GM23338 (cell line): ENCODE measurements at regions not wholly inside any gene's neighbourhood (a gene's known extent, or its start where the extent isn't known, plus 50 kb on each side); places are given as distances from the start of the nearest gene placed in this dataset.

Experiments
- ATAC-seq: fragments of 200-7000 bp; cut with Tn5 transposase; 3 replicates; pipeline ENCODE4 v1.9.1; 2020
- DNase-seq: peaks from one replicate; pipeline ENCODE4 v3.0.0-alpha.2; 2015; ENCODE audit warnings: low spot score
- H2AFZ ChIP-seq: fragments of 200-600 bp; sonication (generic); 2 replicates; pipeline ENCODE4 v1.8.0; 2016; ENCODE audit warnings: antibody characterized with exemption, mild to moderate bottlenecking, moderate library complexity
- H3F3A ChIP-seq: fragments of 200-600 bp; sonication (generic); replicated peaks from 2 replicates; pipeline ENCODE4 v1.8.0; 2017; ENCODE audit warnings: antibody characterized with exemption, mixed run types, low read depth
- H3K27ac ChIP-seq: fragments of 200-600 bp; sonication (generic); 2 replicates; pipeline ENCODE4 v1.6.1; 2016; ENCODE audit warnings: low read depth
- H3K27me3 ChIP-seq: fragments of 200-600 bp; sonication (generic); 2 replicates; pipeline ENCODE4 v1.8.0; 2016; ENCODE audit warnings: mild to moderate bottlenecking, mixed run types, moderate library complexity; ENCODE audit not compliant: insufficient read depth
- H3K36me3 ChIP-seq: fragments of 200-600 bp; sonication (generic); 2 replicates; pipeline ENCODE4 v1.8.0; 2016; ENCODE audit warnings: mild to moderate bottlenecking; ENCODE audit not compliant: insufficient read depth
- H3K4me1 ChIP-seq: fragments of 200-600 bp; sonication (generic); 2 replicates; pipeline ENCODE4 v1.8.0; 2016; ENCODE audit warnings: mild to moderate bottlenecking, moderate library complexity; ENCODE audit not compliant: insufficient read depth
- H3K4me2 ChIP-seq: fragments of 200-600 bp; sonication (generic); 2 replicates; pipeline ENCODE4 v1.7.1; 2017; ENCODE audit warnings: mixed run types
- H3K4me3 ChIP-seq: fragments of 200-600 bp; sonication (generic); 2 replicates; pipeline ENCODE4 v1.6.1; 2016; ENCODE audit warnings: mixed run types
- H3K79me2 ChIP-seq: fragments of 200-600 bp; sonication (generic); replicated peaks from 2 replicates; pipeline ENCODE4 v1.8.0; 2017; ENCODE audit warnings: mild to moderate bottlenecking; ENCODE audit not compliant: insufficient read depth
- H3K9me2 ChIP-seq: fragments of 200-600 bp; sonication (generic); 2 replicates; pipeline ENCODE4 v1.8.0; 2017; ENCODE audit not compliant: insufficient read depth
- H4K20me1 ChIP-seq: fragments of 200-600 bp; sonication (generic); replicated peaks from 2 replicates; pipeline ENCODE4 v1.8.0; 2017; ENCODE audit warnings: mild to moderate bottlenecking; ENCODE audit not compliant: insufficient read depth
- H3K27ac Mint-ChIP-seq: 2 replicates; pipeline ENCODE4 v1.8.0; 2020; ENCODE audit warnings: inconsistent platforms, mild to moderate bottlenecking, moderate library complexity, mixed read lengths
- H3K27me3 Mint-ChIP-seq: 3 replicates; pipeline ENCODE4 v1.8.0; 2022; ENCODE audit warnings: low read depth, mild to moderate bottlenecking, moderate library complexity, mixed read lengths, inconsistent platforms; ENCODE audit not compliant: insufficient read depth, poor library complexity
- H3K36me3 Mint-ChIP-seq: 3 replicates; pipeline ENCODE4 v1.8.0; 2021; ENCODE audit warnings: low read depth, mild to moderate bottlenecking, inconsistent platforms, moderate library complexity, mixed read lengths
- H3K4me1 Mint-ChIP-seq: 3 replicates; pipeline ENCODE4 v1.8.0; 2020; ENCODE audit warnings: mild to moderate bottlenecking, inconsistent platforms, mixed read lengths
- H3K4me3 Mint-ChIP-seq: 3 replicates; pipeline ENCODE4 v1.8.0; 2021; ENCODE audit warnings: moderate library complexity, mild to moderate bottlenecking, inconsistent platforms, mixed read lengths
- H3K9me3 Mint-ChIP-seq: 3 replicates; pipeline ENCODE4 v1.8.0; 2020; ENCODE audit warnings: moderate library complexity, mild to moderate bottlenecking, inconsistent platforms, mixed read lengths
- CREB1 ChIP-seq: fragments of 250-450 bp; sonication (Bioruptor Pico); IDR thresholded peaks from 2 replicates; pipeline ENCODE4 v1.5.0; 2020; ENCODE audit warnings: low read depth, mild to moderate bottlenecking, moderate library complexity
- CTCF ChIP-seq, 2 experiments: fragments of 200-600 bp in 1 of 2; sonication (generic) in 1 of 2; conservative IDR thresholded peaks; 2 replicates each; pipeline versions ENCODE4 v1.5.1 to v1.6.1; 2016 to 2017; ENCODE audit warnings: antibody characterized with exemption in 2 of 2, low read depth in 2 of 2, mild to moderate bottlenecking in 2 of 2, moderate library complexity in 1 of 2
- EZH2phosphoT487 ChIP-seq: fragments of 200-600 bp; sonication (generic); IDR thresholded peaks from one replicate; pipeline ENCODE4 v1.8.1; 2018; ENCODE audit warnings: antibody characterized with exemption; ENCODE audit not compliant: unreplicated experiment
- NANOG ChIP-seq: IDR thresholded peaks from 2 replicates; pipeline ENCODE4 v1.6.1; 2016; ENCODE audit warnings: antibody characterized with exemption, borderline replicate concordance
- POLR2AphosphoS5 ChIP-seq: IDR thresholded peaks from 2 replicates; pipeline ENCODE4 v1.6.1; 2016; ENCODE audit warnings: antibody characterized with exemption, low read depth
- REST ChIP-seq: IDR thresholded peaks from one replicate; pipeline ENCODE4 v1.6.1; 2018; ENCODE audit warnings: antibody characterized with exemption; ENCODE audit not compliant: unreplicated experiment
- ZNF114 ChIP-seq: fragments of 250-450 bp; sonication (Bioruptor Pico); IDR thresholded peaks from 2 replicates; pipeline ENCODE4 v1.5.0; 2020; ENCODE audit warnings: mild to moderate bottlenecking, moderate library complexity
- ZNF462 ChIP-seq: fragments of 250-450 bp; sonication (Bioruptor Pico); IDR thresholded peaks from 2 replicates; pipeline ENCODE4 v1.5.0; 2020; ENCODE audit warnings: mild to moderate bottlenecking, moderate library complexity

GRCh38 chr12:130080205-130080604 is 82.1 kb upstream of the FZD10 start:
- Histone ChIP-seq H3K4me2 (no peak overlapping the region), H3F3A (no peaks in the 10 kb centered on the region), H3K27me3 (peaks cover 8% of the 10 kb centered on the region; the same call in 1 of the 2 replicates), H2AFZ (no peak overlapping the region), H3K27ac (no peak overlapping the region), H3K4me1 (no peaks in the 10 kb centered on the region), H4K20me1 (no peaks in the 10 kb centered on the region), H3K36me3 (no peaks in the 10 kb centered on the region), H3K79me2 (no peaks in the 10 kb centered on the region), H3K4me3 (no peak overlapping the region), H3K9me2 (no peaks in the 10 kb centered on the region)
- DNase-seq (no peak), ATAC-seq (no peak)
- TF ChIP-seq ZNF462 (CRISPR knock-in tag): no peak
- no peak for TF ChIP-seq ZNF114 (CRISPR knock-in tag)
- no peak for TF ChIP-seq NANOG
- no peak for TF ChIP-seq EZH2phosphoT487
- Mint-ChIP-seq H3K27ac (no peak overlapping the region), H3K4me3 (no peak overlapping the region), H3K27me3 (peaks cover 8% of the 10 kb centered on the region), H3K36me3 (peaks cover 63% of the 10 kb centered on the region), H3K9me3 (peaks cover 100% of the 10 kb centered on the region), H3K4me1 (no peaks in the 10 kb centered on the region)

GRCh38 chr12:130081117-130081805 is 81.0 kb upstream of the FZD10 start:
- Histone ChIP-seq H3K9me2 (no peaks in the 10 kb centered on the region), H2AFZ (no peak overlapping the region), H3K79me2 (no peaks in the 10 kb centered on the region), H3K27me3 (peaks cover 5% of the 10 kb centered on the region; the same call in 1 of the 2 replicates), H4K20me1 (no peaks in the 10 kb centered on the region), H3K4me3 (no peak overlapping the region), H3K4me2 (no peak overlapping the region), H3K4me1 (no peaks in the 10 kb centered on the region; the same call in 1 of the 2 replicates), H3K27ac (no peak overlapping the region), H3K36me3 (no peaks in the 10 kb centered on the region), H3F3A (no peaks in the 10 kb centered on the region)
- H3K4me3 Mint-ChIP-seq: no peak overlapping the region
- no peak overlapping the region for H3K27ac Mint-ChIP-seq
- peaks cover 58% of the 10 kb centered on the region for H3K36me3 Mint-ChIP-seq
- H3K4me1 Mint-ChIP-seq: no peaks in the 10 kb centered on the region
- peaks cover 8% of the 10 kb centered on the region for H3K27me3 Mint-ChIP-seq
- TF ChIP-seq REST: no peak
- no peak for TF ChIP-seq POLR2AphosphoS5
- no peak for TF ChIP-seq CREB1 (CRISPR knock-in tag)
- no peak for TF ChIP-seq NANOG
- TF ChIP-seq CTCF (conservative IDR thresholded peaks at IDR 0.05; ENCODE audit: low read depth in 2 of 2): no peak
- ATAC-seq (no peak), DNase-seq (no peak)
- peaks cover 99% of the 10 kb centered on the region for H3K9me3 Mint-ChIP-seq
